ENCODE measurements at regions not wholly inside any gene's neighbourhood (a gene's known extent, or its start where the extent isn't known, plus 50 kb on each side); places are given as distances from the start of the nearest gene placed in this dataset.

DNA sequence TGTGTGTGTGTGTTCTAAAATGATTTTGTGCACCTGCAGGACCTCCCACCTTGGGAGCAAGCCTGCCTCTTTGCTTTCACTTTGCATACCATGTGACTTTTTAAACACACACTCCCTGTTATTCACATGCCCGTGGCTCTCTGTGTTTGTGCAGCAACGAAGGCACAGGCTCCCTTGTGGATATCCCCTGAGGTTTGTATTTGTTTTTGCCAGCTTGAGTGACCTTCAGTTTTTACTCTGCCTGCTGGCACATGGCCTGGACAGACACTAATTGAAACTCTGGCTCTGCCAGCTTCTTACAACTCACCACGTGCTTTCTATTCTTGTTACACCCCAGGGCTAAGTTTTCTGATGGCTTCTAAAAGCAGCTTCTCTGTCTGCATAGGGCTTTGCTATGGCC, 885.8 kb downstream of the SH3BGRL start:
- peak; percentile 69 for DNase-seq

DNA sequence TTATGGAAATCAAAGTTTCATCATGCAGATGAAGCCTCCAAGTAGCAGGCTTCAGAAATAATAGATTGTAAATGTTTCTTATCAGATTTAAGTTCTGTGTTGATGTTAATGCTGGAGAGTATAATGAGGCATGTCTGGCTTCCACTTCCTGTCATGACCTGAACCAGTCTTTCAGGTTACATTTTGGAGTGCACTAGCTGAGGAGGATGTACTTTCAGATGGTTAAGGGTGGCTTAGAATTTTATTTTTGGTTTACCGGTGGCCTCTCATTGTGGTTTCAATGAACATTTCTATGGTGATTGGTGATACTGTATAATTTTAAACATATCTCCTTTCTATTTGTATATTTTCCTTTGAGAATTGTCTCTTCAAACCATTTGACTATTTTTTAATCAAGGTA, 890.4 kb downstream of the SH3BGRL start:
- DNase-seq, result peak; percentile 9

DNA sequence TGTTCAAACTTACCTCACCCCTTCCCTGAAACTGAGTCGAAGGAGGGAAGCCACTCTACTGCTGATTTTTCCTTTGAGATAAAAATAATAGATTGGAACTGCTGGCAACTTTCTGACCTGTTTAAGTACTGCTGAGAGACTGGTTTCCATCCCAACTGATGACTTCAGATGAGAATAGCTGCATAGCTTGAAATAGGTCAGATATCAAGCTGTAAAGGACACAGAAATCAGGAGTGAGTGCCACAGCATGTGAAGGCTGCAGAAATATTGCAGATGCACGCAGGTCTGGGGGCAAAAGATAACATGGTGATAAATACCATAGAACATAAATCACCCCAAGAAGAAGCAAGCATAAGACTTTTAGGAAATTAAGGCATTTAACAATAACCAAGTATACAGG, 923.2 kb downstream of the SH3BGRL start:
- DNase-seq, result no peak

DNA sequence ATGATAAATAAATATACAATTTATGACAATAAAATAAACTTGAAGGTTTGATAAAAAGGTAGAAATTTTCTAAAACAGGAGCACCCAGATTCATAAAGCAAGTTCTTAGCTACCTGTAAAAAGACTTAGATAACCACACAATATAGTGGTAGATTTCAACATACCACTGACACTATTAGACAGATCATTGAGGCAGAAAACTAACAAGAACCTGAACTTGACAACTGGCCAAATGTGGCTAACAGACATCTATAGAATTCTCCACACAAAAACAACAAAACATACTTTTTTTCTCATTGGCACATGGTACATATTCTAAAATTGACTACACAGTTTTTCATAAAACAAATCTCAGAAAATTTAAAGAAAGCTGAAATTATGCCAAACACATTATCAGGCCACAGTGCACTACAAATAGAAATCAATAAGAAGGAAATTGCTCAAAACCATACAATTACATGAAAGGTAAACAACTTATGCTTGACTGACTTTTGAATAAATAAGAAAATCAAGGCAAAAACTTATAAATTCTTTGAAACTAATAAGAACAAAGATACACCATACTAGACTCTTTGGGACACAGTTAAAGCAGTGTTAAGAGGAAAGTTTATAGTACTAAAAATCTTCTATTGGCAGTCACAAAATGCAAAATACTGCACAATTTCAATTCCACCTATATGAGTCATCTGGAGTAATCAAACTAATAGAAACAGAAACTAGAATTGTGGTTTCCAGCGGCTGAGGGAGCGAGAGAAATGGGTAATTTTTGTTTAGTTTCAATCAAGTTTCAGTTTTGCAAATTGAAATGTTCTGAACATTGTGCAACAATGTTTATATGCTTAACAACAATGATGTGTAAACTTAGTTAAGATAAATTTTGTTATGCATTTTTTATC, 925.6 kb downstream of the SH3BGRL start:
- DNase-seq, result no peak

DNA sequence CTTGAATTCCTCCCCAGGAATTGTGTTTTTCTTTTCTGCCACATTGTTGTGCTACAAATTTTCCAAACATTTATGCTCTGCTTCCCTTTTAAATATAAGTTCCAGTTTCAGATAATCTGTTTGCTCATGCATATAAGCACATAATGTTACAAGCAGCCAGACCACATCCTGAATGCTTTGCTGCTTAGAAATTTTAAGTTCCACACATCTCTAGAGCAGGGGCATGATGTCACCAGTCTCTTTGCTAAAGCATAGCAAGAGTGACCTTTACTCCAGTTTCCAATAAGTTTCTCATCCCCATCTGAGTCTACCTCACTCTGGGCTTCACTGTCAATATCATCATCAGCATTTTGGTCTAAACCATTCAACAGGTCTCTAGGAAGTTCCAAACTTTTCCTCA, 932.5 kb downstream of the SH3BGRL start:
- no peak for DNase-seq

DNA sequence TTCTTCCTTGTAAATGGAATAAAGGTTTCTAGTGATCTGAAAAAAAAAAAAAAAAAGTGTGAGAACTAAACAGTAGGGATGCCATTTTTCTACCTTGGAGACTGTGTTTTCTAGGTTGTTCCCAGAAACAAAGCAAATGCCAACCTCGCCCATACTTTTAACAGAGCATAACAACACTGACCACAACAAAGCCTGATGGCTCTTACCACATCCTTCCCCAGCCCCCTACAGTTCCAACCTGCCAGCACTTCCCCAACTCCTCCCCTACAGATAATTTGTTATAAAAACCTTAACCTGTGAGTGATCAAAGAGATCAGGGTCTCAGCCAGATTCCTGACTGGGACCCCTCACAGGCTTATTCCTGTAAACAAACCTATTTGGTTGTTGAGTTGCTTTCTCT, 940.0 kb downstream of the SH3BGRL start:
- no peak for DNase-seq

DNA sequence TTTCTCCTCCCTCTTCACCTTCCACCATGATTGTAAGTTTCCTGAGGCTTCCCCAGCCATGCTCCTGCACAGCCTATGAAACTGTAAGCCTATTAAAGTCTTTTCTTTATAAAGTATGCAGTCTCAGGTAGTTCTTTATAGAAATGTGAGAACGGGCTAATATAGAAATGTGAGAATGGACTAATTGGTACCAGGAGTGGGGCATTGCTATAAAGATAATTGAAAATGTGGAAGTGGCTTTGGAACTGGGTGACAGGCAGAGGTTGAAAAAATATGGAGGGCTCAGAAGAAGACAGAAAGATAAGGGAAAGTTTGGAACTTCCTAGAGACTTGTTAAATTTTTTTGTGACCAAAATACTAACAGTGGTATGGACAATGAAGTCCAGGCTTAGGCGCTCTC, 959.3 kb downstream of the SH3BGRL start:
- DNase-seq, result no peak

DNA sequence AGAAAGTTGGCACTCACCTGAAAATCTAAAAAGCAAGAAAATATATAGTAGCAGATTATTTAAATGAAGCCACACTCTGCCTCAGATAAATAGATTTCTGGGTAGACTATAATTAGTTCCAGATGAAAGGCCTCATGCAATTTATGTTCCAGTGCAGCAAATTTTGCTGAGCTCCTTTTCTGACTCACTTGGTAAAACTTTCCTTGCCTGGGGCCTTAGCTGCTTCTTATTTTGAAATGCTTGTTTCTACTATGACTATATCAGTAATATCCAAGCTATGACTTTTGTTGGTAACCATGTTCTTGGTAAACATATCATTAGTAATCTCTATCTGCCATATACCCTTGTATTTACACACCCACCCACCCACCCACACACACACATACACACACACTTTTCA, 961.8 kb downstream of the SH3BGRL start:
- no peak for DNase-seq

DNA sequence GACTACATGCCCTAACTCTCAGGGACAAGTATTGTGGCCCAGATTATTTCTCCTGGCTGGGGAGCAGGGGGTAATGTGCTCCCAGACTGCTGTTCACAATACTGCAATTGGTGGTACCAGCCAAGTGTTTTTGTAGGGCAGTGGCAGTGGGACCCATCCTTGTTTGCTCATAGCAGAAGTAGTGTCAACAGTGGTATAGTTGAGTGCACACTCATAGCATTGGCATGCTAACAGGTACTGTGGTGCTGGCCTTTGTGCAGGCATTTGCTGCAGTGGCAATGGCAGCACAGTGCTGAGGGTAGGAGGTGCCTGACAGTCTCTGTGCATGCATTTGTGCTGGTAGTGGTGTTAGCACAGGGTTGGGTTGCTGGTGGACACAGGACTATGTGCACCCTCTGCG, 995.0 kb downstream of the SH3BGRL start:
- no peak for DNase-seq

DNA sequence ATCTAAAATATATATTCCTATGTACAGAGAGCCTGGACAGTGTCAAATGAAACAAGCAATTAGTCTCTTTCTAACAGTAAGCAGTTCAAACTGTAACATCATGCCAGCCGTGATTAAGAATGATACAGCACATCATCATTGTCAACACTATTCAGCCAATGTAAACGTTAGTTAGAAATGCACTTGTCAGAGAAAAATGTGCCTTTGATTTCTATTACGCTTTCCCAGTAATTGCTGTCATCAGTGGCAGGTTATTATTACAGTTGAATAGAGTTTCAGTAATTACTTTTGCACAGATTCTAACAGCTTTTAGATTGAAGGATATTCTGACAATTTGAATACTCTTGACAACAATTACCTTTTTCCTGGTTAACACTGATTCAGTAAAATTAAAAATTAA, 1007.1 kb downstream of the SH3BGRL start:
- DNase-seq, result peak; percentile 78

DNA sequence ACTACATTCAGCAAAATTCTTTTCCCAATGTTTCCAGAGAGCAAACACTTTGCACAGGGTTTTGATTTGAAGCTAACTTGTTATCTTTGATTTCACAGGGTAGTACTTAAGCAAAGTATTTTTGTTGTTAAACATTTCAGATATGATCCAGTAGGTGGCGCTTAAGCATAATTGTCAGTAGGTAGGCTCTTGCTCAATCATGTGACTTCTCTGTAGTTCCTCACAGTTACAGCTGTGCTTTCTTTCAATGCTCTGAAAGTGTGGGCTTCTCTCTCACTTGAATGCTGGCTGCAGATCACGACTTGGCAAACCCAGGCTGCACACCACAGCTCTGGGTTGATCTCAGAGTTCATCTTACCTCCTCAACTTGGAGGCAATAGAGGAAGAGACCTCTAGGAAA, 1016.5 kb downstream of the SH3BGRL start:
- peak; percentile 33 for DNase-seq

DNA sequence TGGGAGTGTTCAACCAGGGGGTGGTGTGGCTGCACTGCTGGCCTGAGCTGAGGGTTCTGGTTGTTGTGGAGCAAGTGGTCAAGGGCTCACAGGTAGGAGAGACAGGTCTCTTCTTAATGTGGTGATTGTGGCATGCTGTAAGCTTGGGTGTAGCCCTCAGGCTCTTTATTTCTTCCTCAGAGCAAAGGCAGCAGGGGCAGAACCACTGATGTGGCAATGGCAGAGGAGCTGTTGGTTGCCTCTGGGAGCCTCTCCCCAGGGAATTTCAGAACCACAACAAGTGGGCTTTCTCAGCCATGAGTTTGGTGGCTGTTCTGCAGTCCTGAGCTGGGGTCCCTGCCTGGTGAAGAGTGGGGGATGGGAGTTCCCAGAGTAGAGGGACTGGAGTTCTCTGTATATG, 1017.2 kb downstream of the SH3BGRL start:
- DNase-seq, result no peak

DNA sequence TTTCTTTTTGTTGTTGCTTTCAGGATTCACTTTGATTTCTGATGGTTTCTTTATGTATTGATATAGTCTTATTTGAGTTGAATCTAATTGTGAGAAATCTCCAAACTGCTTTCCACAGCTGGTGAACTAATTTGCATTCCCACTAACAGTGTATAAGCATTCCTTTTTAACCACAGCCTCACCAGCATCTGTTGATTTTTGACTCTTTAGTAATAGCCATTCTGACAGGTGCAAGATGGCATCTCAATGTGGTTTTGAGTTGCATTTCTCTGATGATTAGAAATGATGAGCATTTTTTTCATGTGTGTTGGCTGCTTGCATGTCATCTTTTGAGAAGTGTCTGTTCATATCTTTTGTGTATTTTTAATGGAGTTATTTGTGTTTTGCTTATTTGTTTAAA, 1023.1 kb downstream of the SH3BGRL start:
- DNase-seq, result no peak

DNA sequence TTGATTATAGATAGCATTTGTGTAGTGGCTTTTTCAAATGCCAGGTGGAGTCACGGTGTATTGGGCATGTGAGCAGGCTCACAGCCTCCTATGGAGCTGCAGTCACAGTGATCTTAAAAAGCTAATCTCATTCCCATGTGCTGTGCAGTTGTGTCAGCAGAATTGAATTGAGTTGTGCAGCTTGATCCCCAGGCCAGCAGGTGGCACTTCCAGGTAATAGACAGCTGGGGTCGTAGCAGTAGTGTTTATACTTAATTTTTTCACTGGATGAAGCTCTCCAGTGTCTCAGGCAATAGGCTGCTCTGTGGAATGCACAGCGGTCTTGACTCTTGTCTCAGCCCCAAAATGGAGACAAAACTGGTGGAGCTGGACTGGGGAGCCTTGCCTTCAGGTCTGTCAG, 1028.1 kb downstream of the SH3BGRL start:
- DNase-seq, result peak; percentile 6

DNA sequence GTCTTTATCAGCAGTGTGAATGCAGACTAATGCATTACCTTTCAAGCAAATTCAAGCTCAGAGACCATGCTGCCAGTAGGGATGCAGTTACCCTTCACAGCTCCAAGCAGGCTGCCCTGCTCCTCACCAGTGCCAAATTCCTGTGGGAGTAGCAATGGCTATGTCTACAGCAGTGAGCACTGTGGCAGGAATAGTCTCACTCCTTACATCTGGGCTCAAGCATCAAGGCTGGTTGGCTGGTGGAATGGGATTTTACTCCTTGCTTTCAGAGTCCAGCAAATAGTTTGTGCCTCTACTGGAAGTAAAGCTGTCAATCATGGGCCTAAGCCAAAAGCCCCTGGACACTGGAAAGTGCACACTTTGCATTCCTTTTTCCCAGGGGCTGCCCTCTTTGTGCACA, 1030.8 kb downstream of the SH3BGRL start:
- no peak for DNase-seq

DNA sequence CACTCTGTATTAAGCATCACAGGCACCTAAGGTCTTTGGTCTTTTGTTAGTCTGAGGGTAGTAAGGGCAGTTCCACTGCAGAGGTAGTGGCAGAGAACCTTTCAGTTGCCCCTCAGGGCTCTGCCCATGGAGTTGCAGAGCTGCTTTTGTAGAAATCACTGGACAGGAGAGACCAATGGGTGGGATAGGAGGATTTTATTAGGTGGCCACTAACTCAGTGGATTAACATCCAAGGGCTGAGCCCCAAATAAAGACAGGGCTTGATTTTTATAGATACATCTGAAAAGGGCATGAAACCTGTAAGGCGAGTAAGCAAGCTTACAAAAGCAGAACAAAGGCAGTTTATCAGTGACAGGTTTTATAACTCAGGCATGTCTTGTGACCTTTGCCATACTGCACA, 1035.4 kb downstream of the SH3BGRL start:
- DNase-seq, result no peak

All from NCI-H748 treated with DMSO at 0.1 percent for 48 hours (cell line).